Ishikawa (cell line): ENCODE measurements at regions not wholly inside any gene's neighbourhood (a gene's known extent, or its start where the extent isn't known, plus 50 kb on each side); places are given as distances from the start of the nearest gene placed in this dataset.

ENCODE experiments used
- CEBPB ChIP-seq: IDR thresholded peaks from 2 replicates; pipeline ENCODE4 v1.6.1; 2012
- CREB1 ChIP-seq: IDR thresholded peaks from 2 replicates; pipeline ENCODE4 v1.6.1; 2012; ENCODE audit warnings: low read depth
- EGR1 ChIP-seq: IDR thresholded peaks from 2 replicates; pipeline ENCODE4 v1.6.1; 2012
- EP300 ChIP-seq: IDR thresholded peaks from 2 replicates; pipeline ENCODE4 v1.6.1; 2012; ENCODE audit warnings: borderline replicate concordance
- FOXM1 ChIP-seq: IDR thresholded peaks from 2 replicates; pipeline ENCODE4 v1.6.1; 2012; ENCODE audit warnings: low read depth, borderline replicate concordance
- MAX ChIP-seq: IDR thresholded peaks from 2 replicates; pipeline ENCODE4 v1.6.1; 2012
- NFIC ChIP-seq: IDR thresholded peaks from 2 replicates; pipeline ENCODE4 v1.6.1; 2012
- RAD21 ChIP-seq: IDR thresholded peaks from 2 replicates; pipeline ENCODE4 v1.6.1; 2012; ENCODE audit warnings: low read depth
- REST ChIP-seq: IDR thresholded peaks from 2 replicates; pipeline ENCODE4 v1.6.1; 2012; ENCODE audit warnings: low read depth, mild to moderate bottlenecking
- TAF1 ChIP-seq: IDR thresholded peaks from 2 replicates; pipeline ENCODE4 v1.6.1; 2012; ENCODE audit warnings: low read depth, mild to moderate bottlenecking
- TCF12 ChIP-seq: IDR thresholded peaks from 2 replicates; pipeline ENCODE4 v1.6.1; 2012; ENCODE audit warnings: low read depth
- TEAD4 ChIP-seq: IDR thresholded peaks from 2 replicates; pipeline ENCODE4 v1.6.1; 2012
- USF1 ChIP-seq: IDR thresholded peaks from 2 replicates; pipeline ENCODE4 v1.6.1; 2012
- YY1 ChIP-seq: IDR thresholded peaks from 2 replicates; pipeline ENCODE4 v1.6.1; 2012; ENCODE audit warnings: low read depth
- ZBTB7A ChIP-seq: IDR thresholded peaks from 2 replicates; pipeline ENCODE4 v1.6.1; 2012; ENCODE audit warnings: low read depth

GRCh38 chr4:4752025-4752424 lies 107.4 kb upstream of the MSX1 start:
- TF ChIP-seq TAF1 (no peak), TCF12 (no peak), ZBTB7A (no peak), MAX (no peak), CREB1 (no peak)

- TF ChIP-seq TEAD4 (no peak), NFIC (no peak), REST (no peak), USF1 (peak; percentile 64), RAD21 (no peak), MAX (no peak), FOXM1 (no peak)
These were observed 109.3 kb upstream of the MSX1 start for GRCh38 chr4:4750187-4750586.

GRCh38 chr4:4749137-4749536 lies 110.3 kb upstream of the MSX1 start:
- no peak for TF ChIP-seq CREB1

GRCh38 chr4:4746444-4746843 lies 113.0 kb upstream of the MSX1 start:
- TF ChIP-seq CREB1 (no peak), EGR1 (no peak), TEAD4 (no peak), EP300 (no peak), REST (no peak), YY1 (no peak), TCF12 (no peak), ZBTB7A (no peak), CEBPB (no peak), RAD21 (no peak), TAF1 (no peak), USF1 (no peak), FOXM1 (no peak), MAX (no peak), NFIC (no peak)

- no peak for TF ChIP-seq EP300
- no peak for TF ChIP-seq YY1
- no peak for TF ChIP-seq MAX
These were observed 119.4 kb upstream of the MSX1 start for GRCh38 chr4:4740071-4740470.

- TF ChIP-seq MAX (no peak), FOXM1 (no peak), ZBTB7A (no peak)
These were observed 123.6 kb upstream of the MSX1 start for GRCh38 chr4:4735870-4736269.

GRCh38 chr4:4735136-4735750 lies 124.2 kb upstream of the MSX1 start:
- no peak for TF ChIP-seq MAX
- TF ChIP-seq YY1: no peak
- no peak for TF ChIP-seq RAD21
- TF ChIP-seq USF1: no peak
- TF ChIP-seq TAF1: no peak
- TF ChIP-seq TEAD4: no peak
- TF ChIP-seq EP300: no peak
- TF ChIP-seq ZBTB7A: no peak
- no peak for TF ChIP-seq TCF12
- no peak for TF ChIP-seq CREB1
- no peak for TF ChIP-seq EGR1
- no peak for TF ChIP-seq REST
- TF ChIP-seq FOXM1: no peak
- TF ChIP-seq NFIC: no peak
- TF ChIP-seq CEBPB: no peak
